HG02610 (cell line): ENCODE measurements at regions not wholly inside any gene's neighbourhood (a gene's known extent, or its start where the extent isn't known, plus 50 kb on each side); places are given as distances from the start of the nearest gene placed in this dataset.
"Not testable (repeated sequence)": the region's sequence is repeated elsewhere in the genome, so short reads cannot be mapped to it uniquely, and the experiment has no call there.

Source experiments
- ATAC-seq: cut with Tn5 transposase; IDR thresholded peaks from one replicate; pipeline ENCODE4 v1.9.1; 2021; ENCODE audit warnings: mild to moderate bottlenecking, moderate library complexity; ENCODE audit not compliant: unreplicated experiment

GRCh38 chr2:87258887-87259286 lies 237.2 kb upstream of the PLGLB1 start:
- not testable (repeated sequence) for ATAC-seq

GRCh38 chr2:87262184-87262702 lies 240.6 kb upstream of the PLGLB1 start:
- ATAC-seq: not testable (repeated sequence)

GRCh38 chr2:87263868-87264518 lies 242.3 kb upstream of the PLGLB1 start:
- ATAC-seq: not testable (repeated sequence)

- ATAC-seq: not testable (repeated sequence)
Measured at GRCh38 chr2:87275192-87275591, 253.5 kb upstream of the PLGLB1 start.

- not testable (repeated sequence) for ATAC-seq
Measured at GRCh38 chr2:87275974-87276629, 254.5 kb upstream of the PLGLB1 start.

GRCh38 chr2:87276673-87277072 lies 255.0 kb upstream of the PLGLB1 start:
- ATAC-seq: not testable (repeated sequence)

- not testable (repeated sequence) for ATAC-seq
Measured at GRCh38 chr2:87277734-87278133, 256.1 kb upstream of the PLGLB1 start.

- ATAC-seq: not testable (repeated sequence)
Measured at GRCh38 chr2:87280596-87281355, 259.1 kb upstream of the PLGLB1 start.

- not testable (repeated sequence) for ATAC-seq
Measured at GRCh38 chr2:87283735-87284470, 262.3 kb upstream of the PLGLB1 start.

- ATAC-seq: not testable (repeated sequence)
Measured at GRCh38 chr2:87284471-87284772, 262.8 kb upstream of the PLGLB1 start.

- ATAC-seq: not testable (repeated sequence)
Measured at GRCh38 chr2:87285139-87285538, 263.5 kb upstream of the PLGLB1 start.

- peak; percentile 85 for ATAC-seq
Measured at GRCh38 chr2:87290566-87291307, 269.1 kb upstream of the PLGLB1 start.

- not testable (repeated sequence) for ATAC-seq
Measured at GRCh38 chr2:87291400-87292200, 270.0 kb upstream of the PLGLB1 start.

GRCh38 chr2:87293931-87294594 lies 272.4 kb upstream of the PLGLB1 start:
- not testable (repeated sequence) for ATAC-seq

GRCh38 chr2:87295135-87295534 lies 273.5 kb upstream of the PLGLB1 start:
- not testable (repeated sequence) for ATAC-seq

- ATAC-seq: not testable (repeated sequence)
Measured at GRCh38 chr2:87301349-87301748, 279.7 kb upstream of the PLGLB1 start.

- ATAC-seq: not testable (repeated sequence)
Measured at GRCh38 chr2:87301871-87302270, 280.2 kb upstream of the PLGLB1 start.

- ATAC-seq: not testable (repeated sequence)
Measured at GRCh38 chr2:87308621-87309020, 287.0 kb upstream of the PLGLB1 start.

GRCh38 chr2:87309785-87310184 lies 288.1 kb upstream of the PLGLB1 start:
- ATAC-seq: not testable (repeated sequence)
